GM12891 (cell line): ENCODE measurements at regions not wholly inside any gene's neighbourhood (a gene's known extent, or its start where the extent isn't known, plus 50 kb on each side); places are given as distances from the start of the nearest gene placed in this dataset.

ENCODE experiments used
- POLR2A ChIP-seq: IDR thresholded peaks from 2 replicates; pipeline ENCODE4 v1.6.1; 2011; ENCODE audit warnings: low read depth, low read length, control low read depth
- POU2F2 ChIP-seq: IDR thresholded peaks from 2 replicates; pipeline ENCODE4 v1.6.1; 2011; ENCODE audit warnings: low read depth, mild to moderate bottlenecking, control low read depth, low read length, moderate library complexity

GRCh38 chr9:105051897-105052296 is 123.9 kb upstream of the ABCA1 start:
- TF ChIP-seq POLR2A = no peak
- no peak for TF ChIP-seq POU2F2
